Endothelial cell of umbilical vein (primary cell): ENCODE measurements at regions not wholly inside any gene's neighbourhood (a gene's known extent, or its start where the extent isn't known, plus 50 kb on each side); places are given as distances from the start of the nearest gene placed in this dataset.

Experiments
- CTCF ChIP-seq, 2 donors: IDR thresholded peaks; 1 replicate in 1 of 2; 2 replicates in 1 of 2; pipeline ENCODE4 v1.5.1; 2011; ENCODE audit warnings: low read length in 2 of 2, mild to moderate bottlenecking in 2 of 2, moderate library complexity in 2 of 2, control low read depth in 1 of 2, inconsistent platforms in 1 of 2, low read depth in 1 of 2; ENCODE audit not compliant: insufficient read depth in 1 of 2; ENCODE audit errors: extremely low read depth in 1 of 2
- EZH2 ChIP-seq: IDR thresholded peaks from 2 replicates; pipeline ENCODE4 v1.6.1; 2012; ENCODE audit warnings: borderline replicate concordance, low read depth, mild to moderate bottlenecking, moderate library complexity, low read length, inconsistent platforms; ENCODE audit not compliant: severe bottlenecking
- JUN ChIP-seq: IDR thresholded peaks from 2 replicates; pipeline ENCODE4 v1.6.1; 2011; ENCODE audit warnings: borderline replicate concordance, low read depth; ENCODE audit not compliant: insufficient read length, insufficient read depth
- MAX ChIP-seq: IDR thresholded peaks from 2 replicates; pipeline ENCODE4 v1.6.1; 2011; ENCODE audit not compliant: insufficient read depth, insufficient read length
- POLR2A ChIP-seq: IDR thresholded peaks from 2 replicates; pipeline ENCODE4 v1.6.1; 2012; ENCODE audit warnings: low read depth, mild to moderate bottlenecking, control low read depth, low read length
- POLR2AphosphoS5 ChIP-seq: IDR thresholded peaks from 2 replicates; pipeline ENCODE4 v1.6.1; 2012; ENCODE audit warnings: low read depth, mild to moderate bottlenecking, control low read depth, low read length, moderate library complexity; ENCODE audit not compliant: insufficient read depth

- no peak for TF ChIP-seq JUN
- TF ChIP-seq CTCF (IDR thresholded peaks at IDR 0.05; ENCODE audit: extremely low read depth in 1 of 2, insufficient read depth in 1 of 2, low read depth in 1 of 2, low read length in 2 of 2): no peak
- no peak for TF ChIP-seq MAX
- no peak for TF ChIP-seq POLR2A
- TF ChIP-seq POLR2AphosphoS5: no peak
- no peak for TF ChIP-seq EZH2
These were observed 414.3 kb upstream of the RGPD4 start for GRCh38 chr2:107412209-107412904.
